SK-N-SH treated with all-trans-retinoic acid at 6 μM for 48 hours (cell line): ENCODE measurements at regions not wholly inside any gene's neighbourhood (a gene's known extent, or its start where the extent isn't known, plus 50 kb on each side); places are given as distances from the start of the nearest gene placed in this dataset.

Experiments
- ATAC-seq: fragments of 200-7000 bp; cut with Tn5 transposase; 3 replicates; pipeline ENCODE4 v1.9.1; 2020; ENCODE audit warnings: mild to moderate bottlenecking, moderate library complexity
- ARNTL ChIP-seq: fragments of 450-650 bp; formaldehyde crosslinking; IDR thresholded peaks from 2 replicates; pipeline ENCODE4 v1.5.0; 2020; ENCODE audit warnings: low read depth, mild to moderate bottlenecking, moderate library complexity, borderline replicate concordance
- BACH2 ChIP-seq: fragments of 250-450 bp; sonication (Bioruptor Pico); IDR thresholded peaks from 2 replicates; pipeline ENCODE4 v1.9.0; 2021; ENCODE audit warnings: mild to moderate bottlenecking, borderline replicate concordance
- ESRRG ChIP-seq: fragments of 250-450 bp; sonication (Bioruptor Pico); IDR thresholded peaks from 2 replicates; pipeline ENCODE4 v1.6.1; 2021; ENCODE audit warnings: mild to moderate bottlenecking
- ISL1 ChIP-seq: fragments of 250-450 bp; sonication (Bioruptor Pico); IDR thresholded peaks from 2 replicates; pipeline ENCODE4 v2.1.2; 2022; ENCODE audit warnings: mild to moderate bottlenecking, moderate library complexity
- OSR1 ChIP-seq: fragments of 250-450 bp; sonication (Bioruptor Pico); IDR thresholded peaks from 2 replicates; pipeline ENCODE4 v1.8.0; 2022; ENCODE audit warnings: moderate library complexity, mild to moderate bottlenecking, inconsistent platforms
- PATZ1 ChIP-seq: fragments of 250-450 bp; sonication (Bioruptor Pico); IDR thresholded peaks from 2 replicates; pipeline ENCODE4 v1.8.0; 2020; ENCODE audit warnings: mild to moderate bottlenecking, moderate library complexity, borderline replicate concordance
- PPARA ChIP-seq: fragments of 250-450 bp; sonication (Bioruptor Pico); IDR thresholded peaks from 2 replicates; pipeline ENCODE4 v1.5.0; 2020; ENCODE audit warnings: mild to moderate bottlenecking, borderline replicate concordance
- RARB ChIP-seq: fragments of 250-450 bp; sonication (Bioruptor Pico); IDR thresholded peaks from 2 replicates; pipeline ENCODE4 v1.8.0; 2021; ENCODE audit warnings: mild to moderate bottlenecking, moderate library complexity
- SNAI2 ChIP-seq: fragments of 250-450 bp; sonication (Bioruptor Pico); IDR thresholded peaks from 2 replicates; pipeline ENCODE4 v1.5.0; 2020; ENCODE audit warnings: mild to moderate bottlenecking, moderate library complexity
- TCF4 ChIP-seq: fragments of 250-450 bp; sonication (Bioruptor Pico); IDR thresholded peaks from 2 replicates; pipeline ENCODE4 v1.8.0; 2021; ENCODE audit warnings: mild to moderate bottlenecking, moderate library complexity, borderline replicate concordance
- TOX ChIP-seq: fragments of 250-450 bp; sonication (Bioruptor Pico); IDR thresholded peaks from 2 replicates; pipeline ENCODE4 v1.8.0; 2021; ENCODE audit warnings: mild to moderate bottlenecking, moderate library complexity, borderline replicate concordance
- TSHZ2 ChIP-seq: fragments of 250-450 bp; sonication (Bioruptor Pico); IDR thresholded peaks from 2 replicates; pipeline ENCODE4 v1.5.0; 2020; ENCODE audit warnings: mild to moderate bottlenecking, moderate library complexity
- ZC3H10 ChIP-seq: fragments of 250-450 bp; sonication (Bioruptor Pico); IDR thresholded peaks from 2 replicates; pipeline ENCODE4 v1.5.1; 2021; ENCODE audit warnings: mild to moderate bottlenecking, moderate library complexity
- ZFP3 ChIP-seq: fragments of 250-450 bp; sonication (Bioruptor Pico); IDR thresholded peaks from 2 replicates; pipeline ENCODE4 v1.5.0; 2020; ENCODE audit warnings: mild to moderate bottlenecking, moderate library complexity
- ZFP30 ChIP-seq: fragments of 450-650 bp; formaldehyde crosslinking; IDR thresholded peaks from 2 replicates; pipeline ENCODE4 v1.5.0; 2022; ENCODE audit warnings: mild to moderate bottlenecking, moderate library complexity
- ZNF565 ChIP-seq: fragments of 450-650 bp; formaldehyde crosslinking; conservative IDR thresholded peaks from 2 replicates; pipeline ENCODE4 v1.5.0; 2020; ENCODE audit warnings: low read depth, mild to moderate bottlenecking, moderate library complexity
- ZNF8 ChIP-seq: fragments of 450-650 bp; formaldehyde crosslinking; IDR thresholded peaks from 2 replicates; pipeline ENCODE4 v1.5.0; 2020; ENCODE audit warnings: mild to moderate bottlenecking, moderate library complexity
- TF ChIP-seq, protein P1 (sequence below): fragments of 250-450 bp; sonication (Bioruptor Pico); IDR thresholded peaks from 2 replicates; pipeline ENCODE4 v1.5.1; 2021; ENCODE audit warnings: mild to moderate bottlenecking, moderate library complexity
- TF ChIP-seq, protein P2 (sequence below): fragments of 250-450 bp; sonication (Bioruptor Pico); IDR thresholded peaks from 2 replicates; pipeline ENCODE4 v1.5.1; 2020; ENCODE audit warnings: low read depth, mild to moderate bottlenecking, moderate library complexity

DNA sequence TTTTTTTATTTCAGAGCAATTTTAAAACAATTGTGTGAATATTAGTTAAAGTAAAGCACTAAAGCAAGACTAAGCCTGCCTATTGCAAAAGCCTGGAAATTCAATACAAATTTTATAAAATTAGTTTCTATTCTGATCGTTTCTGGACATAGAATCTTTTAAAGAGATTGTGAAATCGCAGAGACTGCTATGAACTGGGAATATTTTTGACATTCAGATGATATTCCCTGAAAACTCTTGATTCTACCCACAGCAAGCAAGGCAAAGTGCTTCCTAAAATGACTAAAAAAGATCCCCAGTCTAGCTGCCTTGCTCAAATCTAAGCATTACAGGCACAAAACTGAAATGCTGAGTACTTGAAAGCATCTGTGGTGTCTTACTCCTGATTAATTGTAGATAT, 187.6 kb upstream of the CEP162 start (continued):
- TF ChIP-seq SNAI2, result no peak
- TF ChIP-seq, all 23 proteins: peak for 0

- no peak for ATAC-seq
- TF ChIP-seq TSHZ2 (no peak), TOX (CRISPR knock-in tag) (no peak), ZFP3 (CRISPR knock-in tag) (no peak), ZNF8 (CRISPR knock-in tag) (no peak), ARNTL (CRISPR knock-in tag) (no peak), PPARA (no peak), ISL1 (CRISPR knock-in tag) (no peak), ESRRG (CRISPR knock-in tag) (no peak), RARB (no peak), TCF4 (CRISPR knock-in tag) (no peak), ZFP30 (no peak), BACH2 (CRISPR knock-in tag) (no peak), ZNF565 (no peak), ZC3H10 (CRISPR knock-in tag) (no peak), PATZ1 (CRISPR knock-in tag) (no peak), OSR1 (CRISPR knock-in tag) (no peak)
- TF ChIP-seq, protein P1, sequence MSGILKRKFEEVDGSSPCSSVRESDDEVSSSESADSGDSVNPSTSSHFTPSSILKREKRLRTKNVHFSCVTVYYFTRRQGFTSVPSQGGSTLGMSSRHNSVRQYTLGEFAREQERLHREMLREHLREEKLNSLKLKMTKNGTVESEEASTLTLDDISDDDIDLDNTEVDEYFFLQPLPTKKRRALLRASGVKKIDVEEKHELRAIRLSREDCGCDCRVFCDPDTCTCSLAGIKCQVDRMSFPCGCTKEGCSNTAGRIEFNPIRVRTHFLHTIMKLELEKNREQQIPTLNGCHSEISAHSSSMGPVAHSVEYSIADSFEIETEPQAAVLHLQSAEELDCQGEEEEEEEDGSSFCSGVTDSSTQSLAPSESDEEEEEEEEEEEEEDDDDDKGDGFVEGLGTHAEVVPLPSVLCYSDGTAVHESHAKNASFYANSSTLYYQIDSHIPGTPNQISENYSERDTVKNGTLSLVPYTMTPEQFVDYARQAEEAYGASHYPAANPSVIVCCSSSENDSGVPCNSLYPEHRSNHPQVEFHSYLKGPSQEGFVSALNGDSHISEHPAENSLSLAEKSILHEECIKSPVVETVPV, result no peak
- TF ChIP-seq, protein P2, sequence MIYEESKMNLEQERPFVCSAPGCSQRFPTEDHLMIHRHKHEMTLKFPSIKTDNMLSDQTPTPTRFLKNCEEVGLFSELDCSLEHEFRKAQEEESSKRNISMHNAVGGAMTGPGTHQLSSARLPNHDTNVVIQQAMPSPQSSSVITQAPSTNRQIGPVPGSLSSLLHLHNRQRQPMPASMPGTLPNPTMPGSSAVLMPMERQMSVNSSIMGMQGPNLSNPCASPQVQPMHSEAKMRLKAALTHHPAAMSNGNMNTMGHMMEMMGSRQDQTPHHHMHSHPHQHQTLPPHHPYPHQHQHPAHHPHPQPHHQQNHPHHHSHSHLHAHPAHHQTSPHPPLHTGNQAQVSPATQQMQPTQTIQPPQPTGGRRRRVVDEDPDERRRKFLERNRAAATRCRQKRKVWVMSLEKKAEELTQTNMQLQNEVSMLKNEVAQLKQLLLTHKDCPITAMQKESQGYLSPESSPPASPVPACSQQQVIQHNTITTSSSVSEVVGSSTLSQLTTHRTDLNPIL (CRISPR knock-in tag), result no peak
- TF ChIP-seq, all 23 proteins: peak for 0
Measured at GRCh38 chr6:84414531-84414930, 187.1 kb upstream of the CEP162 start.

- TF ChIP-seq, protein P1, result no peak
- TF ChIP-seq ZNF8 (CRISPR knock-in tag) (no peak), ZNF565 (no peak)
- peak; percentile 95 for ATAC-seq
Measured at GRCh38 chr6:84411060-84411629, 183.7 kb upstream of the CEP162 start.

- no peak for ATAC-seq
- TF ChIP-seq ESRRG (CRISPR knock-in tag) (no peak), ZFP30 (no peak), BACH2 (CRISPR knock-in tag) (no peak), TSHZ2 (no peak), SNAI2 (no peak), ZFP3 (CRISPR knock-in tag) (no peak), ISL1 (CRISPR knock-in tag) (no peak), PATZ1 (CRISPR knock-in tag) (no peak), TCF4 (CRISPR knock-in tag) (no peak), ZNF8 (CRISPR knock-in tag) (no peak), OSR1 (CRISPR knock-in tag) (no peak), ZC3H10 (CRISPR knock-in tag) (no peak)
- TF ChIP-seq, protein P1, result no peak
Measured at GRCh38 chr6:84409911-84410310, 182.5 kb upstream of the CEP162 start.
